Chondrocyte (in vitro differentiated cells): ENCODE measurements at regions not wholly inside any gene's neighbourhood (a gene's known extent, or its start where the extent isn't known, plus 50 kb on each side); places are given as distances from the start of the nearest gene placed in this dataset.

Experiments used
- DNase-seq: peaks from one replicate; pipeline ENCODE4 v3.0.0; 2021; ENCODE audit warnings: mixed read lengths, low spot score
- H3K27ac Mint-ChIP-seq: one replicate; pipeline ENCODE4 v1.8.0; 2021; ENCODE audit warnings: mild to moderate bottlenecking, moderate library complexity, mixed read lengths; ENCODE audit not compliant: unreplicated experiment
- H3K27me3 Mint-ChIP-seq: 2 replicates; pipeline ENCODE4 v1.8.0; 2021; ENCODE audit warnings: low read depth, mixed read lengths
- H3K36me3 Mint-ChIP-seq: 2 replicates; pipeline ENCODE4 v1.8.0; 2021; ENCODE audit warnings: low read depth, mixed read lengths
- H3K4me1 Mint-ChIP-seq: 2 replicates; pipeline ENCODE4 v1.8.0; 2021; ENCODE audit warnings: low read depth, mild to moderate bottlenecking, mixed read lengths
- H3K4me3 Mint-ChIP-seq: one replicate; pipeline ENCODE4 v1.8.0; 2021; ENCODE audit warnings: mild to moderate bottlenecking, moderate library complexity, mixed read lengths; ENCODE audit not compliant: unreplicated experiment
- H3K9me3 Mint-ChIP-seq: 2 replicates; pipeline ENCODE4 v1.8.0; 2021; ENCODE audit warnings: low read depth, mixed read lengths
- CTCF ChIP-seq: fragments of 200-600 bp; sonication (generic); IDR thresholded peaks from 2 replicates; pipeline ENCODE4 v1.5.0; 2021; ENCODE audit warnings: antibody characterized with exemption, mild to moderate bottlenecking, moderate library complexity

GRCh38 chr9:93819905-93820304 lies 135.2 kb downstream of the BARX1 start:
- Mint-ChIP-seq H3K4me3 (no peak overlapping the region), H3K4me1 (no peaks in the 10 kb centered on the region), H3K36me3 (peaks cover 3% of the 10 kb centered on the region), H3K27me3 (peaks cover 60% of the 10 kb centered on the region), H3K9me3 (peaks cover 10% of the 10 kb centered on the region), H3K27ac (no peak overlapping the region)
- TF ChIP-seq CTCF: no peak
- DNase-seq: no peak

GRCh38 chr9:93818827-93819472 lies 136.2 kb downstream of the BARX1 start:
- Mint-ChIP-seq H3K4me1 (no peaks in the 10 kb centered on the region), H3K27ac (no peak overlapping the region), H3K36me3 (peaks cover 3% of the 10 kb centered on the region), H3K27me3 (peaks cover 64% of the 10 kb centered on the region), H3K4me3 (no peak overlapping the region), H3K9me3 (peaks cover 10% of the 10 kb centered on the region)
- DNase-seq: no peak
- TF ChIP-seq CTCF: no peak

GRCh38 chr9:93818237-93818636 lies 136.9 kb downstream of the BARX1 start:
- TF ChIP-seq CTCF: no peak
- peaks cover 69% of the 10 kb centered on the region for H3K27me3 Mint-ChIP-seq
- H3K4me1 Mint-ChIP-seq: no peaks in the 10 kb centered on the region
- no peak for DNase-seq
- no peak overlapping the region for H3K27ac Mint-ChIP-seq
- peaks cover 2% of the 10 kb centered on the region for H3K36me3 Mint-ChIP-seq
- no peak overlapping the region for H3K4me3 Mint-ChIP-seq
- H3K9me3 Mint-ChIP-seq: peaks cover 8% of the 10 kb centered on the region

GRCh38 chr9:93815677-93816076 lies 139.5 kb downstream of the BARX1 start:
- no peak for DNase-seq
- Mint-ChIP-seq H3K27me3 (peaks cover 56% of the 10 kb centered on the region), H3K9me3 (no peaks in the 10 kb centered on the region), H3K27ac (no peak overlapping the region), H3K4me3 (no peak overlapping the region), H3K36me3 (no peaks in the 10 kb centered on the region), H3K4me1 (no peaks in the 10 kb centered on the region)
- no peak for TF ChIP-seq CTCF

- peaks cover 50% of the 10 kb centered on the region for H3K27me3 Mint-ChIP-seq
- no peak for DNase-seq
Measured at GRCh38 chr9:93815135-93815534, 140.0 kb downstream of the BARX1 start.

More at GRCh38 chr9:93815135-93815534, 140.0 kb downstream of the BARX1 start:
- H3K27ac Mint-ChIP-seq: no peak overlapping the region
- no peak for TF ChIP-seq CTCF
- H3K9me3 Mint-ChIP-seq: no peaks in the 10 kb centered on the region
- H3K4me3 Mint-ChIP-seq: no peak overlapping the region
- H3K4me1 Mint-ChIP-seq: no peaks in the 10 kb centered on the region
- H3K36me3 Mint-ChIP-seq: no peaks in the 10 kb centered on the region
